Renal cortical epithelial cell (primary cell): ENCODE measurements at regions not wholly inside any gene's neighbourhood (a gene's known extent, or its start where the extent isn't known, plus 50 kb on each side); places are given as distances from the start of the nearest gene placed in this dataset.
"Not testable (repeated sequence)": the region's sequence is repeated elsewhere in the genome, so short reads cannot be mapped to it uniquely, and the experiment has no call there.

Source experiments
- DNase-seq: peaks from one replicate; pipeline ENCODE4 v3.0.0-alpha.2; 2011; ENCODE audit warnings: low read depth

- no peak for DNase-seq
Measured at GRCh38 chr22:47902646-47903180, 1140.3 kb downstream of the TBC1D22A start.

DNA sequence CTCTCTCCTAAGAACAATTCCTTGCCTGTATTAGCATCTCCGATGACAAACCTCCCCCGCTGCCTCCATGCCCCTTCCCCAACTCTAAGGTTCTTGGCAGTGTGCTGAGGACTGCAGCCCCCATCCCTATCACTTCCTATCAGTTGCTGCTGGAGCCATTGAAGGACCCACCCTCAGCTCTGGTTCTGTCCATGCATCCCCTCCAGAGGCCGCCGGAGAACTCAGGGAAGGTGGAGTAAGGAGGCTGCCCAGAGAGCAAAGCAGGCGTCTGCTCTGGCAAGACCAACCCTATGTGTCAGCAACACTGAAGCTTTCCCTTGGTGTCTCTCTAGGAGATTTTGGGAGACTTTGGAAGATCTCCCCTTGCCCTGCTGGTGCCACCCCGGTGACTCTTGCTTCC lies 1139.5 kb downstream of the TBC1D22A start:
- no peak for DNase-seq

GRCh38 chr22:47899894-47900293 lies 1137.4 kb downstream of the TBC1D22A start:
- no peak for DNase-seq

DNA sequence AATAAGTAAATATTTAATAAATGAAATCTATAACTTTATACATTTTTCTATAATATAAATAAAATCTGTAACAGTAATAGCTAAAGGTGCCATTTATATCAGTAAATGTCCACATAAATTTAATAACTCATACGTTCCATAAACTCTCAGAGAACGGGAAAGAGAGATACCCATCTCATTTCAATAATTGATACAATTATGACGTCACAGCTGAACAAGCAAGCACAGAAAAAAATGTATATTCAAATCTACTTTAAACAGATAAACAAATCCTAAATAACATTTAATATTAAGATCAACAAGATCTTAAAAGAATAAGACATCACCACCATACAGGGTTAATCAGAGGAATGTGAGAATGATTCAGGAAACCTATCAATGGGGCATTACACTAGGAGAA lies 1136.5 kb downstream of the TBC1D22A start:
- DNase-seq: no peak

- DNase-seq: no peak
Measured at GRCh38 chr22:47891609-47892008, 1129.2 kb downstream of the TBC1D22A start.

GRCh38 chr22:47888817-47889216 lies 1126.4 kb downstream of the TBC1D22A start:
- no peak for DNase-seq

- DNase-seq: no peak
Measured at GRCh38 chr22:47884775-47885174, 1122.3 kb downstream of the TBC1D22A start.

GRCh38 chr22:47884200-47884599 lies 1121.8 kb downstream of the TBC1D22A start:
- no peak for DNase-seq

- DNase-seq: no peak
Measured at GRCh38 chr22:47883757-47884156, 1121.3 kb downstream of the TBC1D22A start.

- no peak for DNase-seq
Measured at GRCh38 chr22:47879346-47879745, 1116.9 kb downstream of the TBC1D22A start.

GRCh38 chr22:47878460-47878859 lies 1116.0 kb downstream of the TBC1D22A start:
- no peak for DNase-seq

GRCh38 chr22:47872761-47873535 lies 1110.5 kb downstream of the TBC1D22A start:
- no peak for DNase-seq

- no peak for DNase-seq
Measured at GRCh38 chr22:47865626-47866025, 1103.2 kb downstream of the TBC1D22A start.

GRCh38 chr22:47862394-47862793 lies 1099.9 kb downstream of the TBC1D22A start:
- DNase-seq: no peak

- not testable (repeated sequence) for DNase-seq
Measured at GRCh38 chr22:47860907-47861306, 1098.5 kb downstream of the TBC1D22A start.

- no peak for DNase-seq
Measured at GRCh38 chr22:47859881-47860525, 1097.6 kb downstream of the TBC1D22A start.

DNA sequence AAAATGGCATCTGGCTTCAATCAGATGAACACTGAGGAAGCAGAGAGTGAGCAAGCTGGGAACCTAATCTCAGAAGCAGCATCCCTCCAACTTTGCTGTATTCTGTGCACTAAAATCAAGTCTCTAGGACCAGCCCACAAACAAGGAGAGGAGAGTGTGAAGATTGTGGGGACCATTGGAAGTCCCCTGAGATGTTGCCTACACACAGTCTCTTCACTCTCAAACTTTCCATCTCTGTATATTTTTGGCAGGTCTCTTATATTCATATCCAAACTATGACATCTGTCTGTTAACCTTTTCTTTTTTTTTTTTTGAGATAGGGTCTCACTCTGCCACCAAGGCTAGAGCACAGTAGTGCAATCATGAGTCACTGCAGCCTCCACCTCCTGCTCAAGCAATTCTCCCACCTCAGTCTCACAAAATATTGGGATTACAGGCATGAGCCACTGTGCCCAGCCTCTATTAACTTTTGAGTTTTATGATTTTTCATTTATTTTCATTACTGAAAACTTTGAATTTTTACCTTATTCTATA lies 1096.4 kb downstream of the TBC1D22A start:
- no peak for DNase-seq

- DNase-seq: no peak
Measured at GRCh38 chr22:47854680-47855079, 1092.2 kb downstream of the TBC1D22A start.

DNA sequence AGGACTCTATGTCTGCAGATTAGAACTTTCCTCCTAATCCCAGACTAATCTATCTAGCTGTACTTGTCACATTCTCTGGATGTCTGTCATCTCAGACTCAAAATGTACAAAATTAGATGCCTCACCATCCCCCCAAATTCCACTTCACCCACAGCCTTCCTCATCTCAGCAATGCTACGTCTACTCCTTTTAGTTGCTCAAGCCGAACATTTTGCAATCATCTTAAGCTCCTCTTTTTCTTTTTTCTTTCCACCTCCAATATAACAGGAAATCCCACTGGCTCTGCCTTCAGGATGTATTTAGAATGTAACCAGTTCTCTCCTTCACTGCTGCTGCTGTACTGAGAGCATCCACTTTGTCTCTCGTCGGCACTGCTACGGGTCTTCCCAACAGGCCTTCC lies 1091.8 kb downstream of the TBC1D22A start:
- DNase-seq: no peak

DNA sequence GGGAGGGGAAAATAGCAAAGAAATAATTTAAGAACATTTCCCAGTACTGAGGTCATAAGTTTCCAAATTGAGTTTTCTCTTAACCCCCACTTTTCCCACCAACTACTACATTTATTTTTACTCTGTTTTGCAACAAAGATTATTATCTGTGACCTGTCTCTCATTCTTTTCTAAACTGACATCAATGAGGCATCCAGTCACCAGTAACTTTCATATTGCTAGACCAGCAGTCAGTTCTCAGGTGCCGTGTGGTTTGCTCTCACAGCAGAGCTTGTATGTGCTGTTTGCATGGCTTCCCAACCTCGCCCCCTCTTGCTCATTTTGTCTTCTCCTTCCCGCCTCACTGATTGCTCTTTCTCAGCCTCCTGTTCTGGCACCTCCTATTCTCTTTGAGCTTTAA lies 1091.3 kb downstream of the TBC1D22A start:
- DNase-seq: no peak

DNA sequence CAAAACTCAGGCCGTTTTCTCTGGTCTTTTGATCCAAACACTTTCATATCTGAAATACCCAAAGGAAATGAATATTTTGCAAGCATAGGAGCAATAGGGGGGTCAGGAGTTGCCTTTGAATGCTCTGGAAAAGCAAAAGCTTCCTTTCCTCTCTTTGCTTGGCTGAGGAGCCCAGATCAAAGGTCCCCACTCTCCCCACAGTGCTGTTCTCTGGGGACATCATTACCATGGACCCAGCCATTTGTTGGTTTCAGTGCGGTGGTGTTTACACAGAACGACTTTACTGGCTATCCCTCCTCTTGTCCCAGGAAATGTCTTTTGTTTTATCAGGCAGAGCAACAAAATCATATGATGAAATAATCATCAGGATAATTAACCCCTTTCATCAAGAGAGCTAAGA lies 1089.1 kb downstream of the TBC1D22A start:
- no peak for DNase-seq

DNA sequence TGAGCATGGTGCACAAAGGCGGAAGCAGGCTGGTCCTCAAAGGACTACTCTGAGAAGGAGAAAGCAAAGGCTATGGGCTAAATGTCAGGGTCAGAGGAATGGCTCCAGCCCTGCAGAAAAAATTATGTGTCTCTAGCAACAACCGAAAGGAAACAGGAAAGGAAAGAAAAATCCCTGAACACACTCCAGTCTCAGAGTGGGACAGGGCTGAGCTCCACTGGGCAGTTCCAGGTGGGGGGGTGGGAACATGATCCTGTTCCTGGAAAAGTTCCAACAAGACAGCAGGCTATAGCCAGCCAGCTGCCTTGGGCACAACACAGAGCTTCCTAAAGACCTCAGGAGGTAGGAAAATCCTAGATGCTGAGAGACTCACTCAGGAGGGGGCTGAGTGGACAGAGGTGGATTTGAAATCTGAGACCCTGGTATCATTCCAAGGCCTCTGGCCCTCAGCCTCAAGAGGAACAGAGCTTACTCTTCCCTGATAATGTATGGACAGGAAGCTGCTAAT lies 1088.2 kb downstream of the TBC1D22A start:
- DNase-seq: no peak

- DNase-seq: no peak
Measured at GRCh38 chr22:47849576-47849975, 1087.1 kb downstream of the TBC1D22A start.
